ENCODE measurements at regions not wholly inside any gene's neighbourhood (a gene's known extent, or its start where the extent isn't known, plus 50 kb on each side); places are given as distances from the start of the nearest gene placed in this dataset.

- no peak for DNase-seq (ENCODE audit: low read depth)
Observed at GRCh38 chr20:24060851-24061590, 72.4 kb upstream of the GGTLC1 start.

- no peak for DNase-seq (ENCODE audit: low read depth)
Observed at GRCh38 chr20:24059174-24059573, 70.6 kb upstream of the GGTLC1 start.

GRCh38 chr20:24056491-24056890 lies 67.9 kb upstream of the GGTLC1 start:
- no peak for DNase-seq (ENCODE audit: low read depth)

GRCh38 chr20:24052599-24053275 lies 64.2 kb upstream of the GGTLC1 start:
- DNase-seq (ENCODE audit: low read depth), result no peak

GRCh38 chr20:24051160-24051559 lies 62.6 kb upstream of the GGTLC1 start:
- no peak for DNase-seq (ENCODE audit: low read depth)

GRCh38 chr20:24050119-24050518 lies 61.5 kb upstream of the GGTLC1 start:
- no peak for DNase-seq (ENCODE audit: low read depth)

- no peak for DNase-seq (ENCODE audit: low read depth)
Observed at GRCh38 chr20:24049081-24049480, 60.5 kb upstream of the GGTLC1 start.

GRCh38 chr20:24048024-24048611 lies 59.5 kb upstream of the GGTLC1 start:
- DNase-seq (ENCODE audit: low read depth), result no peak

- no peak for DNase-seq (ENCODE audit: low read depth)
Observed at GRCh38 chr20:24046888-24047287, 58.3 kb upstream of the GGTLC1 start.

GRCh38 chr20:24045621-24046318 lies 57.2 kb upstream of the GGTLC1 start:
- no peak for DNase-seq (ENCODE audit: low read depth)

GRCh38 chr20:24043294-24043693 lies 54.7 kb upstream of the GGTLC1 start:
- no peak for DNase-seq (ENCODE audit: low read depth)

GRCh38 chr20:24042646-24043045 lies 54.1 kb upstream of the GGTLC1 start:
- DNase-seq (ENCODE audit: low read depth), result no peak

GRCh38 chr20:24040896-24041459 lies 52.4 kb upstream of the GGTLC1 start:
- no peak for DNase-seq (ENCODE audit: low read depth)

- DNase-seq (ENCODE audit: low read depth), result no peak
Observed at GRCh38 chr20:24039196-24039595, 50.6 kb upstream of the GGTLC1 start.

Data from Daoy (cell line).